NCI-H526 treated with DMSO at 0.1 percent for 48 hours (cell line): ENCODE measurements at regions not wholly inside any gene's neighbourhood (a gene's known extent, or its start where the extent isn't known, plus 50 kb on each side); places are given as distances from the start of the nearest gene placed in this dataset.
"Not testable (repeated sequence)": the region's sequence is repeated elsewhere in the genome, so short reads cannot be mapped to it uniquely, and the experiment has no call there.

Source experiments
- DNase-seq: peaks from one replicate; lab custom pipeline; 2025; lab: John Stamatoyannopoulos, UW

GRCh38 chr2:89797320-89798038 lies 1106.0 kb downstream of the RPIA start:
- no peak for DNase-seq

- DNase-seq: not testable (repeated sequence)
Observed at GRCh38 chr2:89801207-89801606, 1109.7 kb downstream of the RPIA start.

- DNase-seq: not testable (repeated sequence)
Observed at GRCh38 chr2:89806363-89806762, 1114.9 kb downstream of the RPIA start.

- DNase-seq: no peak
Observed at GRCh38 chr2:89811295-89811694, 1119.8 kb downstream of the RPIA start.

- DNase-seq: not testable (repeated sequence)
Observed at GRCh38 chr2:89811910-89812309, 1120.4 kb downstream of the RPIA start.

- not testable (repeated sequence) for DNase-seq
Observed at GRCh38 chr2:89814359-89814758, 1122.9 kb downstream of the RPIA start.

GRCh38 chr2:89818873-89819272 lies 1127.4 kb downstream of the RPIA start:
- DNase-seq: no peak

- DNase-seq: no peak
Observed at GRCh38 chr2:89819809-89820208, 1128.3 kb downstream of the RPIA start.

- DNase-seq: no peak
Observed at GRCh38 chr2:89820248-89820647, 1128.8 kb downstream of the RPIA start.

- DNase-seq: no peak
Observed at GRCh38 chr2:89821455-89821945, 1130.0 kb downstream of the RPIA start.

GRCh38 chr2:89822342-89822741 lies 1130.9 kb downstream of the RPIA start:
- DNase-seq: not testable (repeated sequence)

GRCh38 chr2:89823556-89823955 lies 1132.1 kb downstream of the RPIA start:
- DNase-seq: no peak

- DNase-seq: no peak
Observed at GRCh38 chr2:89825034-89825433, 1133.6 kb downstream of the RPIA start.

- DNase-seq: not testable (repeated sequence)
Observed at GRCh38 chr2:89826741-89827140, 1135.3 kb downstream of the RPIA start.

- not testable (repeated sequence) for DNase-seq
Observed at GRCh38 chr2:89827829-89828228, 1136.4 kb downstream of the RPIA start.

GRCh38 chr2:89828416-89828815 lies 1136.9 kb downstream of the RPIA start:
- DNase-seq: not testable (repeated sequence)

- not testable (repeated sequence) for DNase-seq
Observed at GRCh38 chr2:89828961-89829631, 1137.6 kb downstream of the RPIA start.

- no peak for DNase-seq
Observed at GRCh38 chr2:89829828-89830227, 1138.4 kb downstream of the RPIA start.

- not testable (repeated sequence) for DNase-seq
Observed at GRCh38 chr2:89830341-89831218, 1139.1 kb downstream of the RPIA start.

- DNase-seq: no peak
Observed at GRCh38 chr2:89831641-89832498, 1140.4 kb downstream of the RPIA start.

GRCh38 chr2:89833116-89833779 lies 1141.8 kb downstream of the RPIA start:
- DNase-seq: no peak
